ENCODE measurements at regions not wholly inside any gene's neighbourhood (a gene's known extent, or its start where the extent isn't known, plus 50 kb on each side); places are given as distances from the start of the nearest gene placed in this dataset.

- TF ChIP-seq ZNF138 (CRISPR knock-in tag; conservative IDR thresholded peaks at IDR 0.05) (no peak), TEAD4 (CRISPR knock-in tag; IDR thresholded peaks at IDR 0.05) (no peak), ZNF423 (CRISPR knock-in tag; IDR thresholded peaks at IDR 0.05) (no peak), GABPB1 (CRISPR knock-in tag; IDR thresholded peaks at IDR 0.05) (no peak), FOXK1 (CRISPR knock-in tag; IDR thresholded peaks at IDR 0.05) (no peak), CBFB (CRISPR knock-in tag; IDR thresholded peaks at IDR 0.05; ENCODE audit: low read depth) (no peak), PRRX2 (CRISPR knock-in tag; IDR thresholded peaks at IDR 0.05) (no peak), TCF7 (CRISPR knock-in tag; IDR thresholded peaks at IDR 0.05; ENCODE audit: low read depth) (no peak), SMAD3 (CRISPR knock-in tag; IDR thresholded peaks at IDR 0.05; ENCODE audit: borderline replicate concordance) (no peak), SOX15 (CRISPR knock-in tag; IDR thresholded peaks at IDR 0.05) (no peak), ESRRA (CRISPR knock-in tag; IDR thresholded peaks at IDR 0.05; ENCODE audit: borderline replicate concordance) (no peak), SMAD4 (CRISPR knock-in tag; IDR thresholded peaks at IDR 0.05) (no peak), HMGA2 (CRISPR knock-in tag; IDR thresholded peaks at IDR 0.05) (no peak)
- TF ChIP-seq, protein P1, sequence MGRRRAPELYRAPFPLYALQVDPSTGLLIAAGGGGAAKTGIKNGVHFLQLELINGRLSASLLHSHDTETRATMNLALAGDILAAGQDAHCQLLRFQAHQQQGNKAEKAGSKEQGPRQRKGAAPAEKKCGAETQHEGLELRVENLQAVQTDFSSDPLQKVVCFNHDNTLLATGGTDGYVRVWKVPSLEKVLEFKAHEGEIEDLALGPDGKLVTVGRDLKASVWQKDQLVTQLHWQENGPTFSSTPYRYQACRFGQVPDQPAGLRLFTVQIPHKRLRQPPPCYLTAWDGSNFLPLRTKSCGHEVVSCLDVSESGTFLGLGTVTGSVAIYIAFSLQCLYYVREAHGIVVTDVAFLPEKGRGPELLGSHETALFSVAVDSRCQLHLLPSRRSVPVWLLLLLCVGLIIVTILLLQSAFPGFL (CRISPR knock-in tag; IDR thresholded peaks at IDR 0.05; ENCODE audit: borderline replicate concordance): no peak
- TF ChIP-seq, protein P2, sequence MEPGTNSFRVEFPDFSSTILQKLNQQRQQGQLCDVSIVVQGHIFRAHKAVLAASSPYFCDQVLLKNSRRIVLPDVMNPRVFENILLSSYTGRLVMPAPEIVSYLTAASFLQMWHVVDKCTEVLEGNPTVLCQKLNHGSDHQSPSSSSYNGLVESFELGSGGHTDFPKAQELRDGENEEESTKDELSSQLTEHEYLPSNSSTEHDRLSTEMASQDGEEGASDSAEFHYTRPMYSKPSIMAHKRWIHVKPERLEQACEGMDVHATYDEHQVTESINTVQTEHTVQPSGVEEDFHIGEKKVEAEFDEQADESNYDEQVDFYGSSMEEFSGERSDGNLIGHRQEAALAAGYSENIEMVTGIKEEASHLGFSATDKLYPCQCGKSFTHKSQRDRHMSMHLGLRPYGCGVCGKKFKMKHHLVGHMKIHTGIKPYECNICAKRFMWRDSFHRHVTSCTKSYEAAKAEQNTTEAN (CRISPR knock-in tag; IDR thresholded peaks at IDR 0.05): no peak
- TF ChIP-seq, protein P3, sequence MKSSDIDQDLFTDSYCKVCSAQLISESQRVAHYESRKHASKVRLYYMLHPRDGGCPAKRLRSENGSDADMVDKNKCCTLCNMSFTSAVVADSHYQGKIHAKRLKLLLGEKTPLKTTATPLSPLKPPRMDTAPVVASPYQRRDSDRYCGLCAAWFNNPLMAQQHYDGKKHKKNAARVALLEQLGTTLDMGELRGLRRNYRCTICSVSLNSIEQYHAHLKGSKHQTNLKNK (CRISPR knock-in tag; IDR thresholded peaks at IDR 0.05): no peak
- Mint-ChIP-seq H3K9me3 (no peaks in the 10 kb centered on the region), H3K36me3 (no peaks in the 10 kb centered on the region), H3K4me1 (0 out of 2 replicates have a peak, but pooled peaks cover 2% of the 10 kb centered on the region), H3K27ac (no peak overlapping the region), H3K27me3 (ENCODE audit: low read depth) (no peaks in the 10 kb centered on the region; the same call in 1 of the 2 replicates), H3K4me3 (no peak overlapping the region)
- POLR2A ChIA-PET: no interaction called here
- CTCF ChIA-PET: interaction anchor here (1.3 kb wide), 1 partner anchor 323 kb away, joined by 3 read pairs; no protein-coding TSS in a partner anchor
- ATAC-seq: no peak
- DNase-seq (ENCODE audit: low spot score): no peak
Observed at GRCh38 chr20:39592371-39592770, 630.2 kb downstream of the DHX35 start.

DNA sequence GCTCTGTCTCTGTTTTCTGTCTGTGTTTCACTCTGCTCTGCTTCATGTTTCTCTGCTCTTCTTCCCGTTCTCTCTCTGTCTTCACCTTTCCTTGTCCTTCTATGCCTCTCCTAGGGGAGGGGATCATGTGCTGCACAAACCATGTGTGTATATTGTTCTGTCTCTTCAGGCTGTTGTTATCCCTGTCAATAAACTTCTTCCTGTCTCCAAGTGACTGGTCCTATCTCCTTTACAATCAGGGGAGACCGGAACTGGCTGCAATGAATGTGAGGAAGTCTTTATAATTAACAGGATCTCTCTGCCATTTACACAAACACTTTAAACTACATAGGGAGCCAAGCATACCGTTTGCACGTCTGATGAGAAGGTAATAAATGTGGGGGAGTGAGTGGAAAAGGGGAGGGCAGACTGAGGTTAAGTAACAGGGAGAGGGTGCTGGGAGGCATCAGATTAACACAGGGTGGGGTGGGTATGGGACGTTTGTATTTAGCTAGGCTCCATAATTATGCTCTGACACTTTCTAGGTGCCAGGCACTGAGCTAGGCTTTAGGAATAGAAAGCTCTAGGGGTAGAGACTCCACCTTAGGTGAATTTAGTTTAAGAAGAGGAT is 626.1 kb downstream of the DHX35 start:
- no peak overlapping the region for H3K4me3 Mint-ChIP-seq
- ChIA-PET CTCF (no interaction called here), POLR2A (no interaction called here)
- DNase-seq (ENCODE audit: low spot score): no peak
- no peak overlapping the region for H3K27ac Mint-ChIP-seq
- H3K4me1 Mint-ChIP-seq: 0 out of 2 replicates have a peak, but pooled peaks cover 2% of the 10 kb centered on the region
- peaks cover 4% of the 10 kb centered on the region for H3K9me3 Mint-ChIP-seq
- H3K36me3 Mint-ChIP-seq: no peaks in the 10 kb centered on the region; the same call in 1 of the 2 replicates
- TF ChIP-seq ATF1 (CRISPR knock-in tag; IDR thresholded peaks at IDR 0.05): no peak
- TF ChIP-seq, protein P4, sequence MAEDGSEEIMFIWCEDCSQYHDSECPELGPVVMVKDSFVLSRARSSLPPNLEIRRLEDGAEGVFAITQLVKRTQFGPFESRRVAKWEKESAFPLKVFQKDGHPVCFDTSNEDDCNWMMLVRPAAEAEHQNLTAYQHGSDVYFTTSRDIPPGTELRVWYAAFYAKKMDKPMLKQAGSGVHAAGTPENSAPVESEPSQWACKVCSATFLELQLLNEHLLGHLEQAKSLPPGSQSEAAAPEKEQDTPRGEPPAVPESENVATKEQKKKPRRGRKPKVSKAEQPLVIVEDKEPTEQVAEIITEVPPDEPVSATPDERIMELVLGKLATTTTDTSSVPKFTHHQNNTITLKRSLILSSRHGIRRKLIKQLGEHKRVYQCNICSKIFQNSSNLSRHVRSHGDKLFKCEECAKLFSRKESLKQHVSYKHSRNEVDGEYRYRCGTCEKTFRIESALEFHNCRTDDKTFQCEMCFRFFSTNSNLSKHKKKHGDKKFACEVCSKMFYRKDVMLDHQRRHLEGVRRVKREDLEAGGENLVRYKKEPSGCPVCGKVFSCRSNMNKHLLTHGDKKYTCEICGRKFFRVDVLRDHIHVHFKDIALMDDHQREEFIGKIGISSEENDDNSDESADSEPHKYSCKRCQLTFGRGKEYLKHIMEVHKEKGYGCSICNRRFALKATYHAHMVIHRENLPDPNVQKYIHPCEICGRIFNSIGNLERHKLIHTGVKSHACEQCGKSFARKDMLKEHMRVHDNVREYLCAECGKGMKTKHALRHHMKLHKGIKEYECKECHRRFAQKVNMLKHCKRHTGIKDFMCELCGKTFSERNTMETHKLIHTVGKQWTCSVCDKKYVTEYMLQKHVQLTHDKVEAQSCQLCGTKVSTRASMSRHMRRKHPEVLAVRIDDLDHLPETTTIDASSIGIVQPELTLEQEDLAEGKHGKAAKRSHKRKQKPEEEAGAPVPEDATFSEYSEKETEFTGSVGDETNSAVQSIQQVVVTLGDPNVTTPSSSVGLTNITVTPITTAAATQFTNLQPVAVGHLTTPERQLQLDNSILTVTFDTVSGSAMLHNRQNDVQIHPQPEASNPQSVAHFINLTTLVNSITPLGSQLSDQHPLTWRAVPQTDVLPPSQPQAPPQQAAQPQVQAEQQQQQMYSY (CRISPR knock-in tag; IDR thresholded peaks at IDR 0.05): no peak
- TF ChIP-seq ATF3 (CRISPR knock-in tag; conservative IDR thresholded peaks at IDR 0.05): no peak
- no peak for TF ChIP-seq PRRX2 (CRISPR knock-in tag; IDR thresholded peaks at IDR 0.05)
- TF ChIP-seq NR3C1 (CRISPR knock-in tag; conservative IDR thresholded peaks at IDR 0.05; ENCODE audit: low read depth): no peak
- TF ChIP-seq NFATC4 (CRISPR knock-in tag; IDR thresholded peaks at IDR 0.05): no peak
- TF ChIP-seq, protein P5, sequence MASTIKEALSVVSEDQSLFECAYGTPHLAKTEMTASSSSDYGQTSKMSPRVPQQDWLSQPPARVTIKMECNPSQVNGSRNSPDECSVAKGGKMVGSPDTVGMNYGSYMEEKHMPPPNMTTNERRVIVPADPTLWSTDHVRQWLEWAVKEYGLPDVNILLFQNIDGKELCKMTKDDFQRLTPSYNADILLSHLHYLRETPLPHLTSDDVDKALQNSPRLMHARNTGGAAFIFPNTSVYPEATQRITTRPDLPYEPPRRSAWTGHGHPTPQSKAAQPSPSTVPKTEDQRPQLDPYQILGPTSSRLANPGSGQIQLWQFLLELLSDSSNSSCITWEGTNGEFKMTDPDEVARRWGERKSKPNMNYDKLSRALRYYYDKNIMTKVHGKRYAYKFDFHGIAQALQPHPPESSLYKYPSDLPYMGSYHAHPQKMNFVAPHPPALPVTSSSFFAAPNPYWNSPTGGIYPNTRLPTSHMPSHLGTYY (CRISPR knock-in tag; IDR thresholded peaks at IDR 0.05): no peak
- no peak for TF ChIP-seq ZNF138 (CRISPR knock-in tag; conservative IDR thresholded peaks at IDR 0.05)
- no peak for TF ChIP-seq ESRRA (CRISPR knock-in tag; IDR thresholded peaks at IDR 0.05; ENCODE audit: borderline replicate concordance)
- peaks cover 3% of the 10 kb centered on the region; the same call in 1 of the 2 replicates for H3K27me3 Mint-ChIP-seq (ENCODE audit: low read depth)
- ATAC-seq: no peak

All from WTC11 (cell line).